Caco-2 (cell line): ENCODE measurements at regions not wholly inside any gene's neighbourhood (a gene's known extent, or its start where the extent isn't known, plus 50 kb on each side); places are given as distances from the start of the nearest gene placed in this dataset.

Experiments used
- BruUV-seq: library from RNA; stranded (reverse); fragments of 400-500 nt; replicated peaks from 2 replicates; lab custom pipeline; 2021; lab: Mats Ljungman, UMichigan
- CTCF ChIA-PET: fragments of 300-600 bp; sonication (Branson Sonifier 250); formaldehyde crosslinking; loops from one replicate; lab custom pipeline; 2022; ENCODE audit warnings: antibody characterized with exemption; lab: Charles Lee
- POLR2A ChIA-PET: fragments of 300-600 bp; sonication (Branson Sonifier 250); formaldehyde crosslinking; loops from one replicate; lab custom pipeline; 2022; ENCODE audit warnings: antibody characterized with exemption; lab: Charles Lee
- DNase-seq, 2 experiments: peaks; one replicate each; pipeline versions ENCODE4 v3.0.0 to v3.0.0-alpha.2; 2020 to 2022
- H3K27me3 ChIP-seq: replicated peaks from 2 replicates; pipeline ENCODE4 v1.6.0; 2011; ENCODE audit warnings: low read length; ENCODE audit not compliant: control insufficient read depth, insufficient read depth
- H3K36me3 ChIP-seq: 2 replicates; pipeline ENCODE4 v1.5.1; 2011; ENCODE audit warnings: low read length; ENCODE audit not compliant: control insufficient read depth, insufficient read depth
- H3K4me1 ChIP-seq: fragments of 250-450 bp; sonication (Bioruptor Pico); 2 replicates; pipeline ENCODE4 v1.5.1; 2020; ENCODE audit warnings: mild to moderate bottlenecking
- H3K4me3 ChIP-seq: 2 replicates; pipeline ENCODE4 v1.5.1; 2011; ENCODE audit warnings: low read depth, mild to moderate bottlenecking, control low read depth, low read length
- H3K9me3 ChIP-seq: fragments of 250-450 bp; sonication (Bioruptor Pico); 2 replicates; pipeline ENCODE4 v1.5.1; 2020; ENCODE audit warnings: mild to moderate bottlenecking, moderate library complexity
- H3K27ac Mint-ChIP-seq: one replicate; pipeline ENCODE4 v1.8.0; 2022; ENCODE audit warnings: mixed read lengths; ENCODE audit not compliant: unreplicated experiment
- H3K27me3 Mint-ChIP-seq: one replicate; pipeline ENCODE4 v1.8.0; 2022; ENCODE audit warnings: mixed read lengths; ENCODE audit not compliant: insufficient read depth, unreplicated experiment
- H3K36me3 Mint-ChIP-seq: one replicate; pipeline ENCODE4 v1.8.0; 2022; ENCODE audit warnings: mild to moderate bottlenecking, mixed read lengths; ENCODE audit not compliant: insufficient read depth, unreplicated experiment
- H3K4me1 Mint-ChIP-seq: one replicate; pipeline ENCODE4 v1.8.0; 2022; ENCODE audit warnings: low read depth, mixed read lengths; ENCODE audit not compliant: unreplicated experiment
- H3K4me3 Mint-ChIP-seq: one replicate; pipeline ENCODE4 v1.8.0; 2022; ENCODE audit warnings: mild to moderate bottlenecking, moderate library complexity, mixed read lengths; ENCODE audit not compliant: unreplicated experiment
- H3K9me3 Mint-ChIP-seq: one replicate; pipeline ENCODE4 v1.8.0; 2022; ENCODE audit warnings: mixed read lengths; ENCODE audit not compliant: unreplicated experiment
- intact Hi-C: fragments of 100-400 bp; cut with micrococcal nuclease; formaldehyde crosslinking; loops from one replicate; pipeline ENCODE4 v1.10.0; 2022; ENCODE audit not compliant: unreplicated experiment
- TF ChIP-seq, protein P1 (sequence below), 2 experiments: fragments of 200-600 bp in 1 of 2; IDR thresholded peaks; 1 replicate in 1 of 2; 2 replicates in 1 of 2; pipeline versions ENCODE4 v1.5.1 to v1.8.0; 2011 to 2022; ENCODE audit warnings: antibody characterized with exemption in 1 of 2, control low read depth in 1 of 2, inconsistent platforms in 1 of 2, low read depth in 1 of 2, low read length in 1 of 2, mild to moderate bottlenecking in 1 of 2, moderate library complexity in 1 of 2; ENCODE audit not compliant: insufficient read depth in 1 of 2, severe bottlenecking in 1 of 2, unreplicated experiment in 1 of 2

DNA sequence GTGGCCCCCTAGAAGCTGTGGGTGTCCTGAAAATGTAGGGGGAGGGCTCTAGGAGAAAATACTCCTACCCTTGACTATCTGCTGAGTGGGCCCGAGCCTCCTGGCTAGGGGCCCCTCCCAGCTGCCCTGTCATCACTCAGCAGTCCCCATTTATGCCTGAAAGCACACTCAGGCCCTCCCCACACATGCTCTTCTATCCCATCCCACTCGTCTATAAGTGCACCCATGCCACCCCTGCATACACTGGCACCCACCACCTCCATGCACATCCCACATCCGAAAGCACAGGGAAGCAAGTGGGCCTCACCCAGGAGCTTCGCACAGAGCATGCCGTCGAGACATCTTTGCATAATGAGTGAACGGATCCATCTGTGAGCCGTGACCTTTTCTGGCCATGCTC lies 80.4 kb upstream of the POU3F1 start:
- ChIA-PET POLR2A (no interaction called here), CTCF (no interaction called here)
- no peaks in the 10 kb centered on the region for H3K27me3 ChIP-seq
- no peaks in the 10 kb centered on the region for H3K36me3 ChIP-seq
- TF ChIP-seq, protein P1, sequence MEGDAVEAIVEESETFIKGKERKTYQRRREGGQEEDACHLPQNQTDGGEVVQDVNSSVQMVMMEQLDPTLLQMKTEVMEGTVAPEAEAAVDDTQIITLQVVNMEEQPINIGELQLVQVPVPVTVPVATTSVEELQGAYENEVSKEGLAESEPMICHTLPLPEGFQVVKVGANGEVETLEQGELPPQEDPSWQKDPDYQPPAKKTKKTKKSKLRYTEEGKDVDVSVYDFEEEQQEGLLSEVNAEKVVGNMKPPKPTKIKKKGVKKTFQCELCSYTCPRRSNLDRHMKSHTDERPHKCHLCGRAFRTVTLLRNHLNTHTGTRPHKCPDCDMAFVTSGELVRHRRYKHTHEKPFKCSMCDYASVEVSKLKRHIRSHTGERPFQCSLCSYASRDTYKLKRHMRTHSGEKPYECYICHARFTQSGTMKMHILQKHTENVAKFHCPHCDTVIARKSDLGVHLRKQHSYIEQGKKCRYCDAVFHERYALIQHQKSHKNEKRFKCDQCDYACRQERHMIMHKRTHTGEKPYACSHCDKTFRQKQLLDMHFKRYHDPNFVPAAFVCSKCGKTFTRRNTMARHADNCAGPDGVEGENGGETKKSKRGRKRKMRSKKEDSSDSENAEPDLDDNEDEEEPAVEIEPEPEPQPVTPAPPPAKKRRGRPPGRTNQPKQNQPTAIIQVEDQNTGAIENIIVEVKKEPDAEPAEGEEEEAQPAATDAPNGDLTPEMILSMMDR (IDR thresholded peaks at IDR 0.05; ENCODE audit: insufficient read depth in 1 of 2, low read depth in 1 of 2, low read length in 1 of 2, severe bottlenecking in 1 of 2, unreplicated experiment in 1 of 2): no peak
- H3K4me1 Mint-ChIP-seq: no peaks in the 10 kb centered on the region
- H3K9me3 Mint-ChIP-seq: no peaks in the 10 kb centered on the region
- H3K4me1 ChIP-seq: no peaks in the 10 kb centered on the region
- BruUV-seq: no TSS peak
- intact Hi-C loops: no loop called here
- peaks cover 4% of the 10 kb centered on the region for H3K36me3 Mint-ChIP-seq
- no peak for DNase-seq
- no peak overlapping the region for H3K27ac Mint-ChIP-seq
- no peak overlapping the region for H3K4me3 ChIP-seq
- H3K27me3 Mint-ChIP-seq: no peaks in the 10 kb centered on the region
- no peaks in the 10 kb centered on the region for H3K9me3 ChIP-seq
- no peak overlapping the region for H3K4me3 Mint-ChIP-seq

DNA sequence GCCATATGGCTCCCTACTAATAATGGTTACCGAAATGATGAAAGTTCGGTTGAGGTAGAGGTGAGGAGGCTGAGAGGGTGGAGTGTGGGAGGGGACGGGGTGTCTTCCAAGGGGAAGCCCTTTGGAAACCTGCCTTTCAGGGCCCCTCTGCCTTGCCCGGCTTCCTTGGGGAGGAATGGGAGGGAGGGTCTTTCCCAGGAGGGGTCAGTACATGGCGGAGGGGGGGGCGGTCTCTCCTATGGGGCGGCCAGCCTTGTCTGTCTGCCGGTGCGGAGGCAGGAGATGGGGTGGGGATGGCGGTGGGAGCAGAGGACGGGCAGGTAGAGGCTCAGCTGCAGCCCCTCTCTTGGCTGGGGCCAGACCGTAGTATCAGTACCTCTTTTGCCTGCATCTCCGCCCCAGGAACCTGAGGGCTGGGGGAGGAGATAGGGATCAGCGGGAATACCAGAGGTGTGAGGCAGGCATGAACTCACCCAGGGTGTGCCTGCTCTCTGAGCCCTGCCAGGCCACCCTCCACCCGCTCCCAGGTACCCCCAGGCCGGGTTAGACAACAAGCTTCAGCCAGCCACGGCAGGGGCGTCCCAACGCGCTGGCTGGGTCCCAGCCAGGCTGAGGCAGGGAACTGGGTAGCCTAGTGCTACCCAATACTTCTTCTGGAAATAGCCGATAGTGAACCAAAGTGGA lies 79.4 kb upstream of the POU3F1 start:
- Histone ChIP-seq H3K4me3 (no peak overlapping the region), H3K4me1 (no peaks in the 10 kb centered on the region), H3K27me3 (no peaks in the 10 kb centered on the region), H3K36me3 (no peaks in the 10 kb centered on the region), H3K9me3 (no peaks in the 10 kb centered on the region)
- CTCF ChIA-PET: no interaction called here
- DNase-seq: no peak
- Mint-ChIP-seq H3K27me3 (no peaks in the 10 kb centered on the region), H3K9me3 (no peaks in the 10 kb centered on the region), H3K27ac (no peak overlapping the region), H3K36me3 (peaks cover 4% of the 10 kb centered on the region), H3K4me1 (no peaks in the 10 kb centered on the region), H3K4me3 (no peak overlapping the region)
- TF ChIP-seq, protein P1 (IDR thresholded peaks at IDR 0.05; ENCODE audit: insufficient read depth in 1 of 2, low read depth in 1 of 2, low read length in 1 of 2, severe bottlenecking in 1 of 2, unreplicated experiment in 1 of 2): no peak
- POLR2A ChIA-PET: no interaction called here
- intact Hi-C loops: no loop called here
- no TSS peak for BruUV-seq

DNA sequence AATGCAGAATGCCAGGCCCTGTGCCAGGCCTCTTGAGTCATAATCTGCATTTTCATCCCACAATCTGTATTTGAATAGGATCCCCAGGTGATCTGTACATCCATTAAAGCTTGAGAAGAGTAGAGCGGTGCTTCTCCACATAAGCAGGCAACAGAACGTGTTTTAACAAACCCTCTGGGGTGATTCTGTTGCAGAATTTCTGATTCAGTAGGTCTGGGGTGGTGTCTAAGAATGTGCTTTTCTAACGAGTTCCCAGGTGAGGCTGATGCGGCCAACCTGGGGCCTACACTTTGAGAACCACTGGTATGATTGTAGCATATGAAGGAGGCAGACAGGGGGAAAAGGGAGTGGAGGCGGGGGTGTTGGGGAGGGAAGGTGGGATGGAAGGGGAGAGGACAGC lies 78.4 kb upstream of the POU3F1 start:
- Histone ChIP-seq H3K4me3 (no peak overlapping the region), H3K36me3 (no peaks in the 10 kb centered on the region), H3K27me3 (no peaks in the 10 kb centered on the region), H3K4me1 (no peaks in the 10 kb centered on the region), H3K9me3 (no peaks in the 10 kb centered on the region)
- CTCF ChIA-PET: no interaction called here
- POLR2A ChIA-PET: no interaction called here
- no TSS peak for BruUV-seq
- Mint-ChIP-seq H3K4me1 (no peaks in the 10 kb centered on the region), H3K4me3 (no peak overlapping the region), H3K36me3 (peaks cover 4% of the 10 kb centered on the region), H3K9me3 (no peaks in the 10 kb centered on the region), H3K27me3 (no peaks in the 10 kb centered on the region), H3K27ac (no peak overlapping the region)
- intact Hi-C loops: no loop called here
- TF ChIP-seq, protein P1 (IDR thresholded peaks at IDR 0.05; ENCODE audit: insufficient read depth in 1 of 2, low read depth in 1 of 2, low read length in 1 of 2, severe bottlenecking in 1 of 2, unreplicated experiment in 1 of 2): no peak
- DNase-seq: no peak
